ENCODE measurements at regions not wholly inside any gene's neighbourhood (a gene's known extent, or its start where the extent isn't known, plus 50 kb on each side); places are given as distances from the start of the nearest gene placed in this dataset.
A peak's percentile ranks its signal among the peaks of the same experiment; 100 is the strongest.
"Not testable (repeated sequence)": the region's sequence is repeated elsewhere in the genome, so short reads cannot be mapped to it uniquely, and the experiment has no call there.

- ATAC-seq; H3K4me1 ChIP-seq; DNase-seq; intact Hi-C loops (cut with DNase I); H3K36me3 ChIP-seq (replicated peaks in 1 of 2; ENCODE audit: insufficient read depth in 1 of 2, low read depth in 2 of 2); H3K4me3 ChIP-seq; H3K27me3 ChIP-seq; H3K27ac ChIP-seq: not testable (repeated sequence)
- peaks cover 0 to 14% (median 0%) of the 10 kb centered on the region in 3 donors for H3K9me3 ChIP-seq
- 52 to 63% methylated on average over 7 of the region's 7 CpGs for WGBS, 2 donors
Measured at GRCh38 chr4:49117951-49118350, 131.9 kb downstream of the CWH43 start.

- 46 to 51% methylated on average over 16 of the region's 16 CpGs for WGBS, 2 donors
- DNase-seq; H3K36me3 ChIP-seq (replicated peaks in 1 of 2; ENCODE audit: insufficient read depth in 1 of 2, low read depth in 2 of 2); H3K4me3 ChIP-seq; intact Hi-C loops (cut with DNase I); H3K27ac ChIP-seq; H3K27me3 ChIP-seq; H3K4me1 ChIP-seq: not testable (repeated sequence)
- H3K9me3 ChIP-seq, result peaks cover 0 to 14% (median 0%) of the 10 kb centered on the region in 3 donors
- ATAC-seq, result peak; percentile 54
Measured at GRCh38 chr4:49118379-49119212, 132.5 kb downstream of the CWH43 start.

- H3K4me3 ChIP-seq; H3K4me1 ChIP-seq; H3K27ac ChIP-seq; intact Hi-C loops (cut with DNase I); H3K36me3 ChIP-seq (replicated peaks in 1 of 2; ENCODE audit: insufficient read depth in 1 of 2, low read depth in 2 of 2); H3K27me3 ChIP-seq; DNase-seq: not testable (repeated sequence)
- WGBS, 2 donors, result 41 to 44% methylated on average over 8 of the region's 8 CpGs
- H3K9me3 ChIP-seq, result peaks cover 0 to 14% (median 0%) of the 10 kb centered on the region in 3 donors
- peak; percentile 14 for ATAC-seq
Measured at GRCh38 chr4:49119345-49119744, 133.3 kb downstream of the CWH43 start.

- H3K9me3 ChIP-seq, result peaks cover 0 to 14% (median 0%) of the 10 kb centered on the region in 3 donors
- H3K4me1 ChIP-seq; H3K36me3 ChIP-seq (replicated peaks in 1 of 2; ENCODE audit: insufficient read depth in 1 of 2, low read depth in 2 of 2); H3K27ac ChIP-seq; intact Hi-C loops (cut with DNase I); DNase-seq; ATAC-seq; H3K27me3 ChIP-seq; H3K4me3 ChIP-seq: not testable (repeated sequence)
- 34 to 38% methylated on average over 13 to 15 of the region's 15 CpGs for WGBS, 2 donors
Measured at GRCh38 chr4:49120042-49120779, 134.1 kb downstream of the CWH43 start.

- peaks cover 0 to 14% (median 0%) of the 10 kb centered on the region in 3 donors for H3K9me3 ChIP-seq
- H3K36me3 ChIP-seq (replicated peaks in 1 of 2; ENCODE audit: insufficient read depth in 1 of 2, low read depth in 2 of 2); intact Hi-C loops (cut with DNase I); H3K27me3 ChIP-seq; H3K4me3 ChIP-seq; H3K4me1 ChIP-seq; H3K27ac ChIP-seq; DNase-seq: not testable (repeated sequence)
- WGBS, 2 donors, result 49 to 54% methylated on average over 10 of the region's 10 CpGs
- ATAC-seq, result peak; percentile 69
Measured at GRCh38 chr4:49120804-49121203, 134.7 kb downstream of the CWH43 start.

- ATAC-seq; H3K36me3 ChIP-seq (replicated peaks in 1 of 2; ENCODE audit: insufficient read depth in 1 of 2, low read depth in 2 of 2); H3K4me1 ChIP-seq; H3K9me3 ChIP-seq; intact Hi-C loops (cut with DNase I); DNase-seq; H3K27ac ChIP-seq; H3K4me3 ChIP-seq; H3K27me3 ChIP-seq: not testable (repeated sequence)
- 53 to 56% methylated on average over 2 to 7 of the region's 9 CpGs for WGBS, 2 donors
Measured at GRCh38 chr4:49126443-49126842, 140.4 kb downstream of the CWH43 start.

- H3K4me3 ChIP-seq; ATAC-seq; DNase-seq; H3K4me1 ChIP-seq; H3K27me3 ChIP-seq; intact Hi-C loops (cut with DNase I); H3K9me3 ChIP-seq; H3K36me3 ChIP-seq (replicated peaks in 1 of 2; ENCODE audit: insufficient read depth in 1 of 2, low read depth in 2 of 2); H3K27ac ChIP-seq: not testable (repeated sequence)
- 50% methylated on average over 1 of the region's 5 CpGs; no CpG with 5 or more reads in 1 of the 2 donors for WGBS, 2 donors
Measured at GRCh38 chr4:49126858-49127257, 140.8 kb downstream of the CWH43 start.

GRCh38 chr4:49129385-49129784, 143.3 kb downstream of the CWH43 start:
- H3K9me3 ChIP-seq; H3K4me1 ChIP-seq; ATAC-seq; intact Hi-C loops (cut with DNase I); H3K36me3 ChIP-seq (replicated peaks in 1 of 2; ENCODE audit: insufficient read depth in 1 of 2, low read depth in 2 of 2); H3K27ac ChIP-seq; H3K4me3 ChIP-seq; H3K27me3 ChIP-seq; DNase-seq: not testable (repeated sequence)
- WGBS, 2 donors, result no CpG with 5 or more reads among the region's 5 CpGs

GRCh38 chr4:49129870-49130269, 143.8 kb downstream of the CWH43 start:
- DNase-seq; H3K27me3 ChIP-seq; H3K27ac ChIP-seq; H3K9me3 ChIP-seq; H3K4me1 ChIP-seq; H3K36me3 ChIP-seq (replicated peaks in 1 of 2; ENCODE audit: insufficient read depth in 1 of 2, low read depth in 2 of 2); intact Hi-C loops (cut with DNase I); H3K4me3 ChIP-seq: not testable (repeated sequence)
- ATAC-seq, result peak; percentile 15
- WGBS, 2 donors, result 54% methylated on average over 8 of the region's 8 CpGs; no CpG with 5 or more reads in 1 of the 2 donors

GRCh38 chr4:49130724-49131123, 144.6 kb downstream of the CWH43 start:
- H3K9me3 ChIP-seq; H3K4me3 ChIP-seq; DNase-seq; H3K4me1 ChIP-seq; H3K27ac ChIP-seq; ATAC-seq; H3K36me3 ChIP-seq (replicated peaks in 1 of 2; ENCODE audit: insufficient read depth in 1 of 2, low read depth in 2 of 2); intact Hi-C loops (cut with DNase I); H3K27me3 ChIP-seq: not testable (repeated sequence)
- WGBS, 2 donors, result 3 to 6% methylated on average over 3 to 4 of the region's 7 CpGs

GRCh38 chr4:49137043-49137442, 151.0 kb downstream of the CWH43 start:
- H3K27me3 ChIP-seq; H3K4me3 ChIP-seq; H3K27ac ChIP-seq; H3K36me3 ChIP-seq (replicated peaks in 1 of 2; ENCODE audit: insufficient read depth in 1 of 2, low read depth in 2 of 2); H3K4me1 ChIP-seq; intact Hi-C loops (cut with DNase I); DNase-seq; H3K9me3 ChIP-seq: not testable (repeated sequence)
- peak; percentile 54 for ATAC-seq
- 21 to 41% methylated on average over 4 to 5 of the region's 10 CpGs for WGBS, 2 donors

Data from body of pancreas (tissue), 4 donors.